K562 (cell line): ENCODE measurements at regions not wholly inside any gene's neighbourhood (a gene's known extent, or its start where the extent isn't known, plus 50 kb on each side); places are given as distances from the start of the nearest gene placed in this dataset.

Source experiments
- ATAC-seq: fragments of 200-7000 bp; cut with Tn5 transposase; 3 replicates; pipeline ENCODE4 v1.9.1; 2020; ENCODE audit warnings: moderate library complexity
- BruUV-seq: library from RNA; stranded (reverse); fragments of 400-500 nt; replicated peaks from 2 replicates; lab custom pipeline; 2021; lab: Mats Ljungman, UMichigan
- CTCF ChIA-PET: fragments of 300-600 bp; formaldehyde crosslinking; extraction: SDS; loops from one replicate; lab custom pipeline; 2021; ENCODE audit warnings: low intra/inter-chr PET ratio; lab: Yijun Ruan, JAX
- POLR2A ChIA-PET: fragments of 300-600, 350-650 bp; sonication (Branson Sonifier 250); formaldehyde crosslinking; extraction: SDS; loops from one replicate; lab custom pipeline; 2021; ENCODE audit warnings: antibody characterized with exemption, inconsistent platforms; lab: Yijun Ruan, JAX
- DNase-seq, 4 experiments: peaks; one replicate each; pipeline versions ENCODE4 v3.0.0 to v3.0.0-alpha.2; 2011 to 2018; ENCODE audit warnings: low spot score in 3 of 4, mixed read lengths in 3 of 4; ENCODE audit errors: extremely low read depth in 1 of 4
- FAIRE-seq: peaks from 2 replicates; lab custom pipeline; 2011; peaks lifted over from hg19 to GRCh38; lab: Jason Lieb, UNC
- H2AFZ ChIP-seq: 2 replicates; pipeline ENCODE4 v1.6.0; 2011; ENCODE audit warnings: low read depth, low read length, control low read depth, inconsistent platforms
- H3K27ac ChIP-seq: fragments of 200-600 bp; 3 replicates; pipeline ENCODE4 v1.8.0; 2011; ENCODE audit warnings: low read depth, mild to moderate bottlenecking, control low read depth, inconsistent platforms, low read length, moderate library complexity, mixed read lengths; ENCODE audit errors: extremely low read depth
- H3K27me3 ChIP-seq, 2 experiments: fragments of 300-600 bp in 1 of 2; 2 replicates in 1 of 2; 3 replicates in 1 of 2; pipeline versions ENCODE4 v1.6.0 to v1.8.0; 2011; ENCODE audit warnings: inconsistent platforms in 2 of 2, low read length in 2 of 2, mild to moderate bottlenecking in 1 of 2, mixed read lengths in 1 of 2, moderate library complexity in 1 of 2; ENCODE audit not compliant: control insufficient read depth in 2 of 2, insufficient read depth in 2 of 2
- H3K36me3 ChIP-seq: fragments of 300-600 bp; 3 replicates; pipeline ENCODE4 v1.8.0; 2011; ENCODE audit warnings: mild to moderate bottlenecking, low read length, inconsistent platforms; ENCODE audit not compliant: control insufficient read depth, insufficient read depth
- H3K4me1 ChIP-seq, 2 experiments: fragments of 200-600 bp in 1 of 2; replicated peaks in 1 of 2; 2 replicates in 1 of 2; 3 replicates in 1 of 2; pipeline versions ENCODE4 v1.5.1 to v1.8.0; 2011; ENCODE audit warnings: inconsistent platforms in 2 of 2, low read length in 2 of 2, mild to moderate bottlenecking in 1 of 2, mixed read lengths in 1 of 2, moderate library complexity in 1 of 2; ENCODE audit not compliant: control insufficient read depth in 2 of 2, insufficient read depth in 2 of 2
- H3K4me2 ChIP-seq: 2 replicates; pipeline ENCODE4 v1.6.1; 2011; ENCODE audit warnings: low read length, control low read depth, inconsistent platforms, mixed read lengths; ENCODE audit not compliant: insufficient read depth
- H3K4me3 ChIP-seq: fragments of 200-600 bp; sonication (generic), shearing (Covaris generic); 2 replicates; pipeline ENCODE4 v1.5.1; 2016; ENCODE audit warnings: control low read depth, inconsistent platforms
- H3K79me2 ChIP-seq: fragments of 200-600 bp; 3 replicates; pipeline ENCODE4 v1.8.0; 2011; ENCODE audit warnings: low read length, inconsistent platforms; ENCODE audit not compliant: control insufficient read depth, insufficient read depth
- H3K9ac ChIP-seq, 2 experiments: 2 replicates each; pipeline versions ENCODE4 v1.6.0 to v1.6.1; 2011; ENCODE audit warnings: low read depth in 2 of 2, low read length in 2 of 2, control low read depth in 1 of 2, inconsistent platforms in 1 of 2, mild to moderate bottlenecking in 1 of 2, mixed read lengths in 1 of 2; ENCODE audit not compliant: insufficient read depth in 1 of 2
- H3K9me1 ChIP-seq: one replicate; pipeline ENCODE4 v1.6.0; 2011; ENCODE audit warnings: inconsistent platforms, mild to moderate bottlenecking, low read length, moderate library complexity; ENCODE audit not compliant: control insufficient read depth, insufficient read depth
- H3K9me3 ChIP-seq: replicated peaks from 2 replicates; pipeline ENCODE4 v1.5.1; 2011; ENCODE audit warnings: low read depth, low read length, inconsistent platforms; ENCODE audit not compliant: control insufficient read depth, insufficient read depth
- H4K20me1 ChIP-seq: replicated peaks from 2 replicates; pipeline ENCODE4 v1.6.1; 2011; ENCODE audit warnings: low read length, inconsistent platforms, mixed read lengths; ENCODE audit not compliant: control insufficient read depth, insufficient read depth
- ARID1B ChIP-seq: fragments of 450-650 bp; IDR thresholded peaks from 2 replicates; pipeline ENCODE4 v1.6.1; 2016; ENCODE audit warnings: antibody characterized with exemption, mild to moderate bottlenecking, inconsistent platforms
- ARID4B ChIP-seq: sonication (generic); formaldehyde crosslinking; IDR thresholded peaks from 2 replicates; pipeline ENCODE4 v1.8.0; 2022; ENCODE audit warnings: mild to moderate bottlenecking, missing genetic modification reagents
- EZH2 ChIP-seq: IDR thresholded peaks from 2 replicates; pipeline ENCODE4 v1.6.1; 2012; ENCODE audit warnings: low read depth, mild to moderate bottlenecking, inconsistent platforms, low read length, borderline replicate concordance
- MBD2 ChIP-seq: sonication (generic); IDR thresholded peaks from 2 replicates; pipeline ENCODE4 v1.6.1; 2016; ENCODE audit warnings: low read depth, borderline replicate concordance
- MYC ChIP-seq, 2 experiments: fragments of 250-450 bp in 1 of 2; sonication (Bioruptor Pico) in 1 of 2; IDR thresholded peaks; 2 replicates each; pipeline versions ENCODE4 v1.5.1 to v1.6.1; 2012 to 2021; ENCODE audit warnings: low read depth in 2 of 2, borderline replicate concordance in 1 of 2, improper control_type of control experiment in 1 of 2, low read length in 1 of 2, mild to moderate bottlenecking in 1 of 2, moderate library complexity in 1 of 2
- NFE2L1 ChIP-seq: fragments of 450-650 bp; IDR thresholded peaks from 2 replicates; pipeline ENCODE4 v1.6.1; 2016; ENCODE audit warnings: missing genetic modification characterization, low read depth, mild to moderate bottlenecking, missing compliant biosample characterization, moderate library complexity, borderline replicate concordance
- SFPQ ChIP-seq: fragments of 200-400 bp; formaldehyde crosslinking; IDR thresholded peaks from 2 replicates; pipeline ENCODE4 v1.6.1; 2017; ENCODE audit warnings: mild to moderate bottlenecking, low read depth, low read length, moderate library complexity
- USF2 ChIP-seq: sonication (generic); formaldehyde crosslinking; IDR thresholded peaks from 2 replicates; pipeline ENCODE4 v1.5.0; 2020; ENCODE audit warnings: missing genetic modification reagents
- ZNF695 ChIP-seq: fragments of 450-650 bp; formaldehyde crosslinking; IDR thresholded peaks from 2 replicates; pipeline ENCODE4 v1.4.0; 2020; ENCODE audit warnings: mild to moderate bottlenecking, moderate library complexity
- ZNF764 ChIP-seq: fragments of 250-450 bp; sonication (Bioruptor Pico); IDR thresholded peaks from 2 replicates; pipeline ENCODE4 v1.4.0; 2020; ENCODE audit warnings: low read depth, mild to moderate bottlenecking, moderate library complexity
- WGBS: fragments of 100-300 bp; shearing (Covaris generic); methylation state at CpG from one replicate; pipeline ENCODE4 v1.1.6; 2016; ENCODE audit warnings: low coverage, mixed read lengths; ENCODE audit not compliant: insufficient coverage; ENCODE audit errors: missing lambda C conversion rate; 5-methylcytosine and 5-hydroxymethylcytosine counted together
- in situ Hi-C: fragments of 300-500 bp; cut with MboI; formaldehyde crosslinking; loops from 4 replicates; pipeline ENCODE4 v1.15.0; 2018; ENCODE audit warnings: inconsistent platforms, mixed read lengths
- intact Hi-C: fragments of 100-400 bp; cut with micrococcal nuclease; formaldehyde crosslinking; loops from 2 replicates; pipeline ENCODE4 v1.14.2; 2022

- Histone ChIP-seq H3K27ac (no peak overlapping the region), H3K27me3 (no peaks in the 10 kb centered on the region), H4K20me1 (0 out of 2 replicates have a peak, but pooled peaks cover 5% of the 10 kb centered on the region), H2AFZ (no peak overlapping the region), H3K4me2 (no peak overlapping the region), H3K36me3 (peaks cover 18% of the 10 kb centered on the region; the same call in 2 of the 3 replicates), H3K9me1 (no peaks in the 10 kb centered on the region), H3K79me2 (no peaks in the 10 kb centered on the region), H3K9ac (no peak overlapping the region), H3K4me3 (no peak overlapping the region), H3K4me1 (peaks cover 2 to 9% of the 10 kb centered on the region in 2 experiments; a peak in 3 of 5 replicates), H3K9me3 (no peaks in the 10 kb centered on the region)
- in situ Hi-C loops (no loop called here), intact Hi-C loops (no loop called here)
- ATAC-seq (no peak), FAIRE-seq (no peak), DNase-seq (no peak)
- ChIA-PET POLR2A (no interaction called here), CTCF (no interaction called here)
- WGBS: 89% methylated on average over 22 of the region's 36 CpGs
- BruUV-seq: no TSS peak
- TF ChIP-seq SFPQ: no peak
- no peak for TF ChIP-seq ARID4B (CRISPR knock-in tag)
- no peak for TF ChIP-seq ZNF764
- TF ChIP-seq NFE2L1 (tag): no peak
- no peak for TF ChIP-seq ARID1B
- no peak for TF ChIP-seq ZNF695
- TF ChIP-seq MYC (IDR thresholded peaks at IDR 0.05; ENCODE audit: low read depth, low read length): no peak
- no peak for TF ChIP-seq MYC (CRISPR knock-in tag; IDR thresholded peaks at IDR 0.05; ENCODE audit: borderline replicate concordance, low read depth)
- no peak for TF ChIP-seq EZH2
- TF ChIP-seq USF2 (CRISPR knock-in tag): no peak
- TF ChIP-seq MBD2: no peak
These were observed 199.8 kb downstream of the RBM19 start for GRCh38 chr12:113766131-113766878.
